ENCODE measurements at regions not wholly inside any gene's neighbourhood (a gene's known extent, or its start where the extent isn't known, plus 50 kb on each side); places are given as distances from the start of the nearest gene placed in this dataset.

- TF ChIP-seq CTCF (IDR thresholded peaks at IDR 0.05) = no peak
Observed at GRCh38 chr6:167392631-167393316, 67.9 kb downstream of the TTLL2 start.

GRCh38 chr6:167393731-167394130, 68.8 kb downstream of the TTLL2 start:
- no peak for TF ChIP-seq CTCF (IDR thresholded peaks at IDR 0.05)

- no peak for TF ChIP-seq CTCF (IDR thresholded peaks at IDR 0.05)
Observed at GRCh38 chr6:167394339-167394738, 69.5 kb downstream of the TTLL2 start.

- no peak for TF ChIP-seq CTCF (IDR thresholded peaks at IDR 0.05)
Observed at GRCh38 chr6:167394820-167395219, 69.9 kb downstream of the TTLL2 start.

GRCh38 chr6:167396068-167396658, 71.3 kb downstream of the TTLL2 start:
- TF ChIP-seq CTCF (IDR thresholded peaks at IDR 0.05) = no peak

- TF ChIP-seq CTCF (IDR thresholded peaks at IDR 0.05) = no peak
Observed at GRCh38 chr6:167396659-167397490, 72.0 kb downstream of the TTLL2 start.

GRCh38 chr6:167397712-167398111, 72.8 kb downstream of the TTLL2 start:
- no peak for TF ChIP-seq CTCF (IDR thresholded peaks at IDR 0.05)

All from LNCAP (cell line).